Neural cell (in vitro differentiated cells): ENCODE measurements at regions not wholly inside any gene's neighbourhood (a gene's known extent, or its start where the extent isn't known, plus 50 kb on each side); places are given as distances from the start of the nearest gene placed in this dataset.

Experiments
- EP300 ChIP-seq: fragments of 450-650 bp; conservative IDR thresholded peaks from 2 replicates; pipeline ENCODE4 v1.6.1; 2014; ENCODE audit warnings: antibody characterized with exemption, mild to moderate bottlenecking, moderate library complexity; ENCODE audit not compliant: poor library complexity, severe bottlenecking
- EZH2 ChIP-seq: fragments of 200-600, 300-800 bp; shearing (Covaris generic), sonication (generic); IDR thresholded peaks from 2 replicates; pipeline ENCODE4 v1.6.1; 2014; ENCODE audit warnings: antibody characterized with exemption, low read length, borderline replicate concordance, mild to moderate bottlenecking; ENCODE audit not compliant: insufficient read depth, poor library complexity, severe bottlenecking
- MXI1 ChIP-seq: fragments of 450-650 bp; conservative IDR thresholded peaks from 2 replicates; pipeline ENCODE4 v1.6.1; 2014; ENCODE audit warnings: antibody characterized with exemption, mild to moderate bottlenecking; ENCODE audit not compliant: poor library complexity, severe bottlenecking
- POLR2AphosphoS5 ChIP-seq: IDR thresholded peaks from 2 replicates; pipeline ENCODE4 v1.6.1; 2012
- RAD21 ChIP-seq: fragments of 450-650 bp; conservative IDR thresholded peaks from 2 replicates; pipeline ENCODE4 v1.6.1; 2014; ENCODE audit warnings: antibody characterized with exemption, mild to moderate bottlenecking, moderate library complexity
- TAF1 ChIP-seq: IDR thresholded peaks from 2 replicates; pipeline ENCODE4 v1.6.1; 2012; ENCODE audit warnings: low read depth
- TF ChIP-seq, protein P1 (sequence below): fragments of 450-650 bp; IDR thresholded peaks from 2 replicates; pipeline ENCODE4 v1.5.1; 2014; ENCODE audit warnings: antibody characterized with exemption, mild to moderate bottlenecking, moderate library complexity; ENCODE audit not compliant: poor library complexity, severe bottlenecking

DNA sequence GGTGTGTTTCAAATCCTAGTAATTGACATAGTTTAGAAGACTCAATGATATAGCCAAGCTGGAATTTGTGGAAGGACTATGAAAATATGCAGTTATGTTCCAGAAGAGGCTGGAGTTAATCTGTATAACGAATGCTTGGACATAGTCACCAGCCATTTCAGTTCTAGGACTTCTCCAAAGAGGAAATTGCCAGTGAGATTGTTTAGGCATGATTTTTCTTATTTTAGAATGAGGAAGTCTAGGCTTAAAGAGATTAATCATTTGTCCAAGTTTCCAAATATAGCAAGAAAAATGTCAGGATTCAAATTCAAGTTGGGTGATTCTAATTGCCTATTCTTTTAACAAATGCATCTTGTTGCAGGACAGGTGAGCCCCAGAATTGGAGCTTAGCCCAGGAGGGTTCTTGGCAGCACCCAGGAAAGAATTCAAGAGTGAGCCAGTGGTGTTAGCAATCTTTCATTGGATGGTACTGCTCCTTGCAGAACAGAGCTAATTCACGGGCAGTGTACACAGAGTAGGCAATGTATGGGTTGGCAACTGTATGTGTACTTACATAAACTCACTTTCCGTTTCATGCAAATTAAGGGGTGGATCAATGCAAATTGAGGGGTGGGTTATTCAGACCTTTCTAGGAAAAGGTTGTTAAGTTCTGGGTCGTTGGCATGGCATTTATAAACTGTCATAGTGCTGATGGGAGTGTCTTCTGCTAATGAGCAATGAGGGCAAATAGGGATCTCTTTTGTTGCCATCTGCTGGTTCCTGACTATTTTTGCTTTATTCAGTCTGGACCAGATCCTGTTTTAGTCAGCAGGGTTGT, 763.1 kb upstream of the SLITRK1 start:
- TF ChIP-seq, protein P1, sequence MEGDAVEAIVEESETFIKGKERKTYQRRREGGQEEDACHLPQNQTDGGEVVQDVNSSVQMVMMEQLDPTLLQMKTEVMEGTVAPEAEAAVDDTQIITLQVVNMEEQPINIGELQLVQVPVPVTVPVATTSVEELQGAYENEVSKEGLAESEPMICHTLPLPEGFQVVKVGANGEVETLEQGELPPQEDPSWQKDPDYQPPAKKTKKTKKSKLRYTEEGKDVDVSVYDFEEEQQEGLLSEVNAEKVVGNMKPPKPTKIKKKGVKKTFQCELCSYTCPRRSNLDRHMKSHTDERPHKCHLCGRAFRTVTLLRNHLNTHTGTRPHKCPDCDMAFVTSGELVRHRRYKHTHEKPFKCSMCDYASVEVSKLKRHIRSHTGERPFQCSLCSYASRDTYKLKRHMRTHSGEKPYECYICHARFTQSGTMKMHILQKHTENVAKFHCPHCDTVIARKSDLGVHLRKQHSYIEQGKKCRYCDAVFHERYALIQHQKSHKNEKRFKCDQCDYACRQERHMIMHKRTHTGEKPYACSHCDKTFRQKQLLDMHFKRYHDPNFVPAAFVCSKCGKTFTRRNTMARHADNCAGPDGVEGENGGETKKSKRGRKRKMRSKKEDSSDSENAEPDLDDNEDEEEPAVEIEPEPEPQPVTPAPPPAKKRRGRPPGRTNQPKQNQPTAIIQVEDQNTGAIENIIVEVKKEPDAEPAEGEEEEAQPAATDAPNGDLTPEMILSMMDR = no peak
- TF ChIP-seq EP300 (no peak), EZH2 (no peak), TAF1 (no peak), POLR2AphosphoS5 (no peak), MXI1 (no peak), RAD21 (no peak)
